GM18498 (cell line): ENCODE measurements at regions not wholly inside any gene's neighbourhood (a gene's known extent, or its start where the extent isn't known, plus 50 kb on each side); places are given as distances from the start of the nearest gene placed in this dataset.
"Not testable (repeated sequence)": the region's sequence is repeated elsewhere in the genome, so short reads cannot be mapped to it uniquely, and the experiment has no call there.

Experiments
- ATAC-seq: cut with Tn5 transposase; IDR thresholded peaks from one replicate; pipeline ENCODE4 v1.9.1; 2021; ENCODE audit warnings: mild to moderate bottlenecking, moderate library complexity; ENCODE audit not compliant: unreplicated experiment

DNA sequence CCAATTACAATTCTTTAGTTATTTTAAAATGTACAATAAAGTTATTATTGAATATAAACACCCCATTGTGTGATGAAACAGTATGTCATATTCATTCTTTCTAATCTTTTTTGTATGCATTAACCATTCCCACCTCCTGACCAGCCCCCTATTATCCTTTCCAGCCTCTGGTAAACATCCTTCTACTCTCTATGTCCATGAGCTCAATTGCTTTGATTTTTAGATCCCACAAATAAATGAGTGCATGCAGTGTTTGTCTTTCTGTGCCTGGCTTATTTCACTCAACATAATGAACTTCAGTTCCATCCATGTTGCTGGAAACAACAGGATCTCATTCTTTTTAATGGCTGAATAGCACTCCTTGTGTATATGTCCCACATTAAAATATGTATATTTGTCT, 1858.9 kb upstream of the C9orf72 start:
- ATAC-seq = no peak

GRCh38 chr9:29432656-29433055, 1859.4 kb upstream of the C9orf72 start:
- not testable (repeated sequence) for ATAC-seq

- ATAC-seq = no peak
Observed at GRCh38 chr9:29435368-29435767, 1862.1 kb upstream of the C9orf72 start.

GRCh38 chr9:29437526-29437925, 1864.2 kb upstream of the C9orf72 start:
- ATAC-seq = no peak

- ATAC-seq = no peak
Observed at GRCh38 chr9:29439961-29440360, 1866.7 kb upstream of the C9orf72 start.

- ATAC-seq = no peak
Observed at GRCh38 chr9:29440449-29440848, 1867.2 kb upstream of the C9orf72 start.

DNA sequence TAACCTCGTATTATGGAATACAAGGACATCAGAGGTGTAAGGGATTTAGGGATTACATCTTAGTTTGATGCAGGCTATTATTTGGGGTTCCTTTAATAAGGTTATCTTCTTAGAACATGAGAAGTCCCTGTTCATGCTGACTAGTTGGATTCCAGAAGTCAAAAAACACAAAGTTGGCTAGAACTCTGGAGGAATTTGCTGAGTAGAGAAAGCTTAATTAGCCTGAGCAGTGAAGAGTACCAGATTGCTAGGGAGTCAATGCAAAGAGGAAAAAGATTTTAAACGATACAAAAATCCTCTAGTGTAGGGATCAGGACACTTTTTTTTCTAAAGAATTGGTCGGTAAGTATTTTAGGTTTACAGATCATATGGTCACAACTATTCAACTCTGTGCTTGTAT, 1872.5 kb upstream of the C9orf72 start:
- no peak for ATAC-seq

DNA sequence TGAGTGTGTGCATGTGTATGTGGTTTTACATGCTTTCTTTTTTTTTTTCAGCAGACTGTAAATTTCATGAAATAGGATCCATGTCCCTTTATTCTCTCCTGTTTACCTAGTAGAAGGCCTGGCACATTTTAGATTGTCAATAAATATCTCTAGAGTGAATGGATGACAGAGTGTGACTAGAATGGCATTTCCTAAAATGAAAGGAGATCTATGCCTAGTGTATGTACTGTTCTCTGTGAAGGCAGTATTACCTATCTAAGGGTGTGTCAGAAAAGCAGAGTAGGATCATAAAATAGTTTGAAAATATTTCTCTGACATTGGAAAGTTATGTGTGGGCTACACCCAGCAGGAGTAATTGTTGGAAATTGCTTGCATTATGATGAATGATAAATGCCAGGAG, 1876.0 kb upstream of the C9orf72 start:
- no peak for ATAC-seq

GRCh38 chr9:29450343-29450875, 1877.1 kb upstream of the C9orf72 start:
- not testable (repeated sequence) for ATAC-seq

- ATAC-seq = no peak
Observed at GRCh38 chr9:29456940-29457339, 1883.7 kb upstream of the C9orf72 start.

- no peak for ATAC-seq
Observed at GRCh38 chr9:29475471-29475870, 1902.2 kb upstream of the C9orf72 start.

DNA sequence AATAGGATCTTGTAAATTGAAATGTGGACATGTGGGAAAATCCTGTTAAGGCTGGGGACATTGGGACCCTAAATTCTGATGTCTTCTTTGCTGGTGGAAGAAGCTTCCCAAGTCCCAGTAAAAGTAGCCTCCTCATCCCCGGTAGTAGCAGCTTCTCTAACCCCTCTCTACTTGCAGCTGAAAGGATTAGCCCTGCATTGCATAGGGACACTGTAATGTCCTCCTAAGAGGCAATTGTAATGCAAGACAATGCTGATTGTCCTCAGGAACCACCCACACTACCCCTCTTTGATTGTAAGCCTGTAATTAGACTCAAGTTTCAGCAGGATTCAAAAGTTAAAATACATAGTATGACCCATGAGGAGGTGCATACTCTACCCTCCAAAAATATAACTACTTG, 1938.4 kb upstream of the C9orf72 start:
- ATAC-seq = no peak

DNA sequence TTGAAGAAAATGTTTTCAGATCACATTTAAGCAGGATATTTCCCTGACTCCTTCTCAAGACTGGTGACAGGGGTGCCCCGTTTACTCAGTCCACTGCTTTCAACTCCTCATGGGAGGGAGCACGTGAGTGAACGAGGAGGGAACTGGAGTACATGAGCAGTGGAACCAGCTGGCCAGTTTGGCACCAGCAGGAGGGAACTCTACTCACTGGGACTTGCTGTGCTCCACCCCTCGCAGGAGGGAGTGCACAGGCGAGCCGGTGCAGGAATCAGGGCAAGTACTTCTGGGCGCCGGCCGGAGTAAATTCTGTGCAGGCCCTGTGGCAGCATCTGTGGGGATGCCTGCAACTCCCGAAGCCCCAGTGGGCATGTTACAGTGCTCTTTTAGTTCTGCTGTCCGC, 1941.1 kb upstream of the C9orf72 start:
- ATAC-seq = no peak

DNA sequence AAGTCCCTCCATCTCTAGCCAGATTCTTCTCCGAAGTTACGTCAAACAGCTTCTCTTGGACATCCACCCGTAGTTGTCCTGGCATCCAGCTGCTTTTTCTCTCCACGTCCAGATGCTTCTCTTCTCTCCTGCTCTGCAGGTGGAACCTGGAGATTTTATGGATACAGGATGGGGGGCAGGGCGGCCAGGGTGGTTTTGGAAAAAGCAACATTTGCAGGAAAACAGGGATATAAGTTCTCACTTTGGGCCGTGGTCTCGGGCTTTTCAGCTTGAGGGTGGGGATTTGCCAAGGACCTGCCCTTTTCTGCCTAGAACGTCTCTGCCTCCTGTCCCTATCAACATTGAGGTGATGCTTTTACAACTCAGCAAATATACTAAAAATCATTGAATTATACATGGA, 1941.6 kb upstream of the C9orf72 start:
- no peak for ATAC-seq

- ATAC-seq = no peak
Observed at GRCh38 chr9:29548436-29548835, 1975.2 kb upstream of the C9orf72 start.

- ATAC-seq = no peak
Observed at GRCh38 chr9:29555502-29555901, 1982.2 kb upstream of the C9orf72 start.

- ATAC-seq = no peak
Observed at GRCh38 chr9:29556317-29556716, 1983.0 kb upstream of the C9orf72 start.

- ATAC-seq = no peak
Observed at GRCh38 chr9:29556746-29557145, 1983.5 kb upstream of the C9orf72 start.

DNA sequence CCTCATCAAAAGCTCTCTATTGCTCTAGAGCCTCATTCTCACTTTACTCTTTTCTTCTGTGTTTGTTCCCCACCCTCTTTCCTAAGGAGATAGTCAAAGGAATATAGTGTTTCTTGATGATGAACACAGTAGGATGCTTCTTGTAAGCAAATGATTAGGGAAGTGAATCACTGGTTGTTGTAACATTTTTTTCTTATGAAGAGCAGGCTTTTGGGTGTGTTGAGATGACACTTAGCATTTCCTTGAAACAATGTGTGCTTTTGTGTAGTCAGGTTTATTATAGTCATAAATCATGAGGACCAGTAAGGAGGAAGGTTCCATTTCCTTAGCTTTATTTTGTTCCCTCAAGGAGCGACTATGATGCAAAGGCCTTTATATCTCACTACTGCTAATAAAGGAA, 1991.3 kb upstream of the C9orf72 start:
- no peak for ATAC-seq

DNA sequence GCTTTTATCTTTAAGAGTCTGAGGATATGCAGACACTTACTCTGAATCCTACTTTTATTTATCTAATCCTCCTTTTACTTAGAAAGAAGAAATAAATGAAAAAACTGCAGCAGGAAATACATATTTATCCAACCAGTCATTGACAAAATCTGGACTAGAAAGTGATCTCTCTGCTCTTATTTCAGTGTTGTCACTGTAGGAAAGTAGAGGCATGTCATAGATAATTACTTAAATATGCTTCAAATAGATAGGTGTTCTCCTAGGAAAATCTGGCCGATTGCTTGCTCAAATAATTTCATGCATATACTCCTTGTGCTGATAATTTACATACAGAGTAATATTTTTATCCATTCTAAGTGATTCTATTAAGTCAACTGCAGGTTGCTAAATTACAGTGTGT, 2001.9 kb upstream of the C9orf72 start:
- no peak for ATAC-seq

DNA sequence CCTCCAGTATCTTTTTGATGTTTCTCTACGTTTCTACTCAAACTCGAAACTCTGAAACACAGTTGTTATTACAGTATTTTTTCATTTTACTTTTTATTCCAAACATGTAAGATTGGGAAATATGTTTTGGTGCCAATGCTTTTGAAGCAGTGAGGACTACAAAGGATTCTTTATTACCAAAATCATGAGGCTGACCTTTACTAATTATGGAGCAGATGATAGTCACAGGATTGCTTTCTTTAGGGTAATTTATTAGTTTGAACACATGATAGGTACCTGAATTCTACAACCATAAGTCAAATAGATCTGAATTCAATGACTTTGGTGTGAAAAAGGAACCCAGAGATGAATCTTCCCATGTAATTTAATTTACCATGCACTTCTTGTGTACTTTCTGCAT, 2015.1 kb upstream of the C9orf72 start:
- ATAC-seq = no peak

GRCh38 chr9:29609282-29609681, 2036.0 kb upstream of the C9orf72 start:
- ATAC-seq = no peak

- ATAC-seq = no peak
Observed at GRCh38 chr9:29613773-29614172, 2040.5 kb upstream of the C9orf72 start.

GRCh38 chr9:29616844-29617243, 2043.6 kb upstream of the C9orf72 start:
- no peak for ATAC-seq
